ENCODE measurements at regions not wholly inside any gene's neighbourhood (a gene's known extent, or its start where the extent isn't known, plus 50 kb on each side); places are given as distances from the start of the nearest gene placed in this dataset.

DNA sequence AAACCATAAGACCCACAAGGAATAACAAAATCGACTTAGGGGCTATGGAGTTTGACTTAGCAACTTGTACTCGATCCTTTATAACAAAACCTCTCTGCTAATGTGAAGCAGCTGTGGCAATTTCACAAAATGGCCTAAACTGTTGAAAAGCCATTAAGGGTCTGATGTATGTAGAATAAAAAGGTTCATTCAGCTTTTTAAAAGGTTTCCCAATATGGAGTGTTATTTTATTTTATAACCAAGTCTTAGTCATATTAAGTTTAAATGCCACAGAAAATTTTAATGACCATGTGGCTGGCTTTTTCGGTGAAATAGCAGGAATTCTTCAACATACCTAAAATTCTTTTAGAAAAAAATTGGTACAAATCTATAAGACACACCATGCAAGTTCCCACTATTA lies 291.8 kb upstream of the HAND2 start:
- Histone ChIP-seq H3K4me3 (ENCODE audit: low read length) (no peak overlapping the region), H3K9me3 (ENCODE audit: low read length) (no peaks in the 10 kb centered on the region), H3K4me1 (ENCODE audit: insufficient read depth, low read length) (no peaks in the 10 kb centered on the region), H3K36me3 (ENCODE audit: insufficient read depth, low read length) (no peaks in the 10 kb centered on the region), H2AFZ (ENCODE audit: low read depth, low read length) (no peak overlapping the region), H3K27me3 (ENCODE audit: insufficient read depth, low read length) (no peaks in the 10 kb centered on the region)

DNA sequence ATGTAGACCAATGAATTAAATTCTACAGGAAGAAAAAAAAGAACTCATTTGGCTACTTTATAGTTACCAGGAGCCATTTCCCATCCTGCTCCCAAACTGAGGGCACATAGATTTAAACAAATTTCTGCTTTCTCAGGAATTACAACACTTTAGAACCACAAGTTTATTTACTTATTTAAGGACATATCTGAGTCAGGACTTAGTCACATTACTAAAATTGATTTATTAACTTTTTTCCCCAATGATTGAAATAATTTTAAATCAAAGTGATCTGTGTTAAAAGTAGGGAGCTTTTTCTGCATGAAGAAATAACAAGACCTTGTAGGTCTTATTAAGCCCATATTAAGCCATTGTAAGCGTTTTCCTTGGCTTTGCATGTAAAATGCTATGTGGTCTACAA lies 291.0 kb upstream of the HAND2 start:
- Histone ChIP-seq H2AFZ (ENCODE audit: low read depth, low read length) (no peak overlapping the region), H3K4me1 (ENCODE audit: insufficient read depth, low read length) (no peaks in the 10 kb centered on the region), H3K36me3 (ENCODE audit: insufficient read depth, low read length) (no peaks in the 10 kb centered on the region), H3K27me3 (ENCODE audit: insufficient read depth, low read length) (no peaks in the 10 kb centered on the region), H3K9me3 (ENCODE audit: low read length) (no peaks in the 10 kb centered on the region), H3K4me3 (ENCODE audit: low read length) (no peak overlapping the region)

DNA sequence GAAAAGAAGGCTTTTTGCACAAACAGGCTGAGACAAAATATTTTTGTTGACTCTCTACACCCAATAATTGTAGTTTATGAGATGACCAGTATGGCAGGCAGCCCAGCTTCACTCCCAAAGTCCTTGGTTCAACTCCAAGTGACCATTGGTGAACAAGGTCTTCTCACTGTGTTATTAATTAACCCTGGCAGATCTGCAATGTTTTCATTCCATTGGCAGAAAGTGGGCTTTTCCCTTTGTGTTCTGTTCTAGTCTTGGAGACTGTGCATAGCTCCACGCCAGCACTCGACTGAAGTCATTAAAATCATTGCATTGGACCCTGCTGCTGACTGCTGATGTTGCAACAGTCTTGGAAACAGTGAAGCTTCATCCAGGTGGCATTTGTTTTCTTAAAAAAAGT lies 277.3 kb upstream of the HAND2 start:
- H3K4me3 ChIP-seq (ENCODE audit: low read length) = no peak overlapping the region
- H3K27me3 ChIP-seq (ENCODE audit: insufficient read depth, low read length) = no peaks in the 10 kb centered on the region
- no peak overlapping the region for H2AFZ ChIP-seq (ENCODE audit: low read depth, low read length)
- no peaks in the 10 kb centered on the region for H3K4me1 ChIP-seq (ENCODE audit: insufficient read depth, low read length)
- no peaks in the 10 kb centered on the region for H3K9me3 ChIP-seq (ENCODE audit: low read length)
- no peaks in the 10 kb centered on the region for H3K36me3 ChIP-seq (ENCODE audit: insufficient read depth, low read length)

DNA sequence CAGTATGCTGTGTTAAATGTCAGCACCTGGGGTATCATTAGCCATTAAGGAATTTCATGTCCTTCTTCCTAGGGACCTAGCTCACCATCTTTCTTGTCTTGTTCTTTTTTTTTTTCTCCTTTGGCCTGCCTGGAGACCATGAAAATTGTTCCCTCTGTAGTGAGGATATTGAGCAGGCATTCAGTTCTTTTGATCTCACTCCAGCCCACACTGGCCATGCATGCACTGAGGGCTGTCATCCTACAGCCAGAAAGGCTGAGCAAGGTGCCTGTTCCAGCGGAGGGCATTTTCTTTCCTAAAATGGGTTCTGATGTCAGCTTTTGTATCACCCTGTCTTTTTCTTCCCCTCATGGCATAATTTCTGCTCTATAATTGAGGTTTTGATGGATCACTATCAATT lies 275.9 kb upstream of the HAND2 start:
- Histone ChIP-seq H3K4me1 (ENCODE audit: insufficient read depth, low read length) (no peaks in the 10 kb centered on the region), H3K4me3 (ENCODE audit: low read length) (no peak overlapping the region), H3K27me3 (ENCODE audit: insufficient read depth, low read length) (no peaks in the 10 kb centered on the region), H3K9me3 (ENCODE audit: low read length) (no peaks in the 10 kb centered on the region), H2AFZ (ENCODE audit: low read depth, low read length) (no peak overlapping the region), H3K36me3 (ENCODE audit: insufficient read depth, low read length) (no peaks in the 10 kb centered on the region)

DNA sequence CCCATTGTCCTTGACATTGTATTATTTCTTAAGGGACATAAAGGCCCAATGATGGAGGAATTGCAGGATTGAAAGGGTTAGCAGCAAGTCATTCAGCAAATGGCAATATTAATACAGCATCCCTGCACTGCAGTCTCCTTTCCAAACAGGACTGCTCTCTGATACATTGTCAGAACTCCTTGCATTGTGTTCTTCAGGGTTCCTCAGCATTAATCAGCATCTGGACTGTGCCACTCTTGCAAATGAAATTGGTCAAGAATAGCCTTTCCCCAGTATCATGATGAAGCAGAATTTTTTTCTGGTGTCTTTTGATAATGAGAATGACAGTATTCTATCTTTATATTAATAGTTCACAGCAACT lies 272.6 kb upstream of the HAND2 start:
- H3K36me3 ChIP-seq (ENCODE audit: insufficient read depth, low read length) = no peaks in the 10 kb centered on the region
- no peaks in the 10 kb centered on the region for H3K4me1 ChIP-seq (ENCODE audit: insufficient read depth, low read length)
- no peaks in the 10 kb centered on the region for H3K9me3 ChIP-seq (ENCODE audit: low read length)
- no peak overlapping the region for H2AFZ ChIP-seq (ENCODE audit: low read depth, low read length)
- H3K4me3 ChIP-seq (ENCODE audit: low read length) = no peak overlapping the region
- H3K27me3 ChIP-seq (ENCODE audit: insufficient read depth, low read length) = no peaks in the 10 kb centered on the region

DNA sequence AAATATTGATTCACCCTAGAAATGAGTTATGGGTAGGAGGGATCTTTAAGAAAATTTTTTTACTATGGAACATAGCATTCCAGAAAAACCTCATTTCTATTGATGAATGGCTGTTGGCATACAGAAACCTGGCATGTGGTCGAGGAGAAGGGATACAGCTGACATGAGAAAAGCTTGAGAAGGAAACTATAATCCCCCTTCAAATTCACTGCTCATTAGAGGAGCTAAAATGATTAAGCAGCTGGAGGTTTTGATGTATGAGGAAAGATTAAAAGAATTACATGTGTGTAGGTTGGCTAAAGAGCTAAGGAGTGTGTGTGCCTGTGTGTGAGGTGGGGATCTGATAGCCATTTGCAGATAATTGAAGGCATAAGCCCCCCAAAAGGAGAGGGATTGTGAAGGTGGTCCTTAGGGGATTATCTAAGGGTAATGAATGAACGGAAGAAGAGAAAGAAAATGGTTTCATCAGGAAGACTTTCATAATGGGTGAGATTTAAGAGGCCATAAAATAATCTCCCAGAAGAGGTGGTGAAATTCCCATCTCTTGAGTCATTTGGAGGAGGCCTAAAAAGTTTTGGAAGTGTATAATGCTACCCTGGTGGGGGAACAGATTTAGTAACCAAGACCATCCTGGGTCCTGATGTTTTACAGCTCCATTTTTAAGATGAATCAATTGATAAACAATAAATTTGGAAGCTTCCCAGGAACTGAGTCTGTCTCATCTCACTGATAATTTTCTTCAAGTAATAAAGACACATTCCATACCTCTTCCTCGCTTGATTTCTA lies 272.0 kb upstream of the HAND2 start:
- H3K36me3 ChIP-seq (ENCODE audit: insufficient read depth, low read length) = no peaks in the 10 kb centered on the region
- H3K9me3 ChIP-seq (ENCODE audit: low read length) = no peaks in the 10 kb centered on the region
- H3K4me3 ChIP-seq (ENCODE audit: low read length) = no peak overlapping the region
- H2AFZ ChIP-seq (ENCODE audit: low read depth, low read length) = no peak overlapping the region
- H3K27me3 ChIP-seq (ENCODE audit: insufficient read depth, low read length) = no peaks in the 10 kb centered on the region
- H3K4me1 ChIP-seq (ENCODE audit: insufficient read depth, low read length) = no peaks in the 10 kb centered on the region

DNA sequence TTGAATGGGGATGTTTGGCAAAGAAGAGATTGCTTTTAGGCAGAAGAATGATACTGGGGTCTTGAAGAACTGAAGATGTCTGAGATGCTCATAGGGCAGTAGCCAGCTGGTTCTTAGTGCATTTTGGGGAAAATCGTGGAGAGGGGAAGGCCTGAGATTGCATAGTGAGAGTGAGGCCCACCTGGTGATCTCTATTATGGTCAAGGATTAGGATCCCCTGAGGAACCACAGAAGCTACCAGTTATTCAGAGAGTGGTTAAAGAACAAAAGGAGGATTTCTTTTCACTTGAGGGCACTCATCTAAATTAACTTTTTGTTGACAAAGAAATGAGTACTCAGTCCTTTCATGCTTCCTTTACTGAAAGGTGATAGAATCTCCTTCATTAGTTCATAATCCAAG lies 271.3 kb upstream of the HAND2 start:
- no peak overlapping the region for H3K4me3 ChIP-seq (ENCODE audit: low read length)
- H3K4me1 ChIP-seq (ENCODE audit: insufficient read depth, low read length) = no peaks in the 10 kb centered on the region
- no peaks in the 10 kb centered on the region for H3K36me3 ChIP-seq (ENCODE audit: insufficient read depth, low read length)
- no peaks in the 10 kb centered on the region for H3K27me3 ChIP-seq (ENCODE audit: insufficient read depth, low read length)
- H2AFZ ChIP-seq (ENCODE audit: low read depth, low read length) = no peak overlapping the region
- no peaks in the 10 kb centered on the region for H3K9me3 ChIP-seq (ENCODE audit: low read length)

DNA sequence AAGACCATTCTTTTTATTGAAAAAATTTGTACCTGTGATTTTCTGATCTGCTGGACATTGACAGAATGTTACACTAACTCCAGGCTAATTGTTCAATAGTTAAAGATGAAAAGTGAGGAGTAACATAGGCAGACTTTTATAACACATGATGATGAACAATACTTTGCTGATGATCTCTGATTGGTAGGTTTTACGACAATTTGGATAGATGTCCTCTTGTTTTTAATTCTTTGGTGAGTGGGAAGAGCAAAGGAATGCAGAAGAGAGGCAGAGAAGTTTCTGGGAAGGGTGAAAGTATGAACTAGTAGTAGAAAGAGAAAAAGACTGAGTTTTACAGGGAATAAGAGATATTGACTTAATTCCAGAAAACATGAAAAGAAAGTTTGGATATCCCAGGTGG lies 267.3 kb upstream of the HAND2 start:
- no peak overlapping the region for H2AFZ ChIP-seq (ENCODE audit: low read depth, low read length)
- no peaks in the 10 kb centered on the region for H3K36me3 ChIP-seq (ENCODE audit: insufficient read depth, low read length)
- H3K4me3 ChIP-seq (ENCODE audit: low read length) = no peak overlapping the region
- no peaks in the 10 kb centered on the region for H3K4me1 ChIP-seq (ENCODE audit: insufficient read depth, low read length)
- no peaks in the 10 kb centered on the region for H3K27me3 ChIP-seq (ENCODE audit: insufficient read depth, low read length)
- no peaks in the 10 kb centered on the region for H3K9me3 ChIP-seq (ENCODE audit: low read length)

DNA sequence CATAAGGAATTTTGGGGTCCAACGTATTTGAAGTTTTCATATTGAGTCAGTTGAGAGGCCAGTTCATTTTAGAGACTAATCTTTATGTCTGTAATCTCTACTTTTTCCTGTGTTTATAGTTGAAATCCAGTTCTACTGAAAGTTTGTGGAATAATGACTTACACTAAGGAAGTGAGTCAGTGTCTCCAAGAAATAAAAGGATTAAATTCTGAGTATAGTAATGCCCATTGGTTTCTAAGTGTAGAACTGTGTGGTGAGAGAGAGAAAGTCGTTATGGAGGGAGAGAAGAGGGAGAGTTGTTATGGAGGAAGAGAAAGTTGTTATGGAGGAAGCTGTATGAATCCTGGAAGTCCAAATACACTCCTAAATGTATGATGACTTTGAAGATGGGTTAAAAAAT lies 264.6 kb upstream of the HAND2 start:
- no peaks in the 10 kb centered on the region for H3K27me3 ChIP-seq (ENCODE audit: insufficient read depth, low read length)
- H3K36me3 ChIP-seq (ENCODE audit: insufficient read depth, low read length) = no peaks in the 10 kb centered on the region
- no peaks in the 10 kb centered on the region for H3K9me3 ChIP-seq (ENCODE audit: low read length)
- H3K4me1 ChIP-seq (ENCODE audit: insufficient read depth, low read length) = no peaks in the 10 kb centered on the region
- no peak overlapping the region for H3K4me3 ChIP-seq (ENCODE audit: low read length)
- no peak overlapping the region for H2AFZ ChIP-seq (ENCODE audit: low read depth, low read length)

DNA sequence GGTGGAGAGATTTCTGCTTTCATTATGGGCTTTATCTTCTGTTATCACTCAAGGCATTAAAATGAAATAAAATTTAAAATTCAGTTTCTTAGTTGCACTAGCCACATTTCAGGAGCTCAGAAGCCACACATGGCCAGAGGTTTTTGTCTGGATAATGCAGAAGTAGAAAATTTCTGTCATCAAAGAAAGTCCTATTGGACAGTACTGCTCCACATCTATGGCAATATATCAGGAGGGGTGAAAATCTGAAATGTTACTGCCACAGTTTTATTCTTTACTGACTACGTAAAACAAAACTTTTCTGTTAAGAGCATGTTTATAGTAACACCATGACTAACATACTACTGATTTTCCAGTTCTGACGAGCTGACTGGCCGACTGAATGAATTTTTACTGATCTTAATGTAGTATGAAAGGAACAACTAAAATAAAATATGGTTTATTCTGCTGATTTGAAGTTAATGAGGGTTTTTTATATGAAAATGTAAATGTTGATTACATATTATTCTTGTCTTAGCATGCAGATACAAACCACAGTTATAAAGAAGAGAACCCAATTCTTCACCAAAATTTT lies 264.0 kb upstream of the HAND2 start:
- no peak overlapping the region for H3K4me3 ChIP-seq (ENCODE audit: low read length)
- no peaks in the 10 kb centered on the region for H3K9me3 ChIP-seq (ENCODE audit: low read length)
- H3K36me3 ChIP-seq (ENCODE audit: insufficient read depth, low read length) = no peaks in the 10 kb centered on the region
- no peaks in the 10 kb centered on the region for H3K27me3 ChIP-seq (ENCODE audit: insufficient read depth, low read length)
- no peak overlapping the region for H2AFZ ChIP-seq (ENCODE audit: low read depth, low read length)
- no peaks in the 10 kb centered on the region for H3K4me1 ChIP-seq (ENCODE audit: insufficient read depth, low read length)

DNA sequence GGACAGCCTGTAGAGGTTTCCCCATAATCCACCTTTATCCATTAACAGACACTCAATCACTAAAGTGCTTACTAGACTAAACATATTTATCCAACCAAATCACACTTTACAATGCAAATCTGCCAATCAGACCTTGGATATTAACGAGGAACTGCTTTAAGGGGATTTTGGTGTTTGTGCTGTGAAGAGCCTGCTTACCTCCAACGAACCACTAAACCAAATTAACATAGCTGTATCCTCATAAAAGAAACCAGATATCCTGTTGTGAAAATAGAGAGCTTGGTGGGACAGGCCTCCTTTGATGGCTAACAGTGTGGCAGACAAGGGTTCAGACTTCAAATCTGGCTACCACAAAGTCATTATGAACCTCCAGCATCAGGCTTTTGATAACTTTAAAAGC lies 252.6 kb upstream of the HAND2 start:
- H3K36me3 ChIP-seq (ENCODE audit: insufficient read depth, low read length) = no peaks in the 10 kb centered on the region
- H3K9me3 ChIP-seq (ENCODE audit: low read length) = no peaks in the 10 kb centered on the region
- H2AFZ ChIP-seq (ENCODE audit: low read depth, low read length) = no peak overlapping the region
- no peaks in the 10 kb centered on the region for H3K27me3 ChIP-seq (ENCODE audit: insufficient read depth, low read length)
- no peaks in the 10 kb centered on the region for H3K4me1 ChIP-seq (ENCODE audit: insufficient read depth, low read length)
- H3K4me3 ChIP-seq (ENCODE audit: low read length) = no peak overlapping the region

DNA sequence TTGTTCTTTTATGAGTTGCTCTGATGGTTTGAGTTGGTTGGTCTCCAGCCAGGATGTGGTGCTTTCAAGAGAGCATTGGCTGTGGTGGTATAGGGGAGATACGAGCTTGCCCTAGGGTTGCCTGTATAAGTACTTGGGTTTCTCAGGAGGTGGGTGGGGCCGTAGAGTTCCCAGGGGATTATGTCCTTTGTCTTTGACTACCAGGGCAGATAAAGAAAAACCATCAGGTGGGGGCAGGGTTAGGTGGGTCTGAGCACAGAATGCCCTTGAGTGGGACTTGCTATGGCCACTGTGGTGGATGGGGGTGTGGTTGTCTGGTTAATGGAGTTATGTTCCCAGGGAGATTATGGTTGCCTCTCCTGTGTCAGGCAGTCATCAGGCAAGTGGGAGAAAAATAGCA lies 247.9 kb upstream of the HAND2 start:
- Histone ChIP-seq H3K36me3 (ENCODE audit: insufficient read depth, low read length) (no peaks in the 10 kb centered on the region), H3K9me3 (ENCODE audit: low read length) (no peaks in the 10 kb centered on the region), H3K4me3 (ENCODE audit: low read length) (no peak overlapping the region), H2AFZ (ENCODE audit: low read depth, low read length) (no peak overlapping the region), H3K27me3 (ENCODE audit: insufficient read depth, low read length) (no peaks in the 10 kb centered on the region), H3K4me1 (ENCODE audit: insufficient read depth, low read length) (no peaks in the 10 kb centered on the region)

DNA sequence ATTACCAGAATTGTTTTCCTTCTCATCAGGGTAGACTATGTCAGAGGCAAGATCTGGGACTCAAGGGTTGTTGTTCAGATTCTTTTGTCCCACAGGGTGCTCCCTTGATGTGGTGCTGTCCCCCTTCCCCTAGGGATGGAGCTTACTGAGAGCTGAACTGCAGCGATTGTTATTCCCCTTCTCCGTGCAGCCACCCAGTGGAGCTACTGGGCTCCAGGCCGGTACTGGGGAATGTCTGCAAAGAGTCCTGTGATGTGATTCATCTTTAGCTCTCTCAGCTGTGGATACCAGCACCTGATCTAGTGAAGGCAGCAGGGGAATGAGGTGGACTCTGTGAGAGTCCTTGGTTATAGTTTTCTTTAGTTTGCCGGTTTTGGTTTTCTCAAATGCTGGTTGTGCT lies 247.4 kb upstream of the HAND2 start:
- no peak overlapping the region for H2AFZ ChIP-seq (ENCODE audit: low read depth, low read length)

DNA sequence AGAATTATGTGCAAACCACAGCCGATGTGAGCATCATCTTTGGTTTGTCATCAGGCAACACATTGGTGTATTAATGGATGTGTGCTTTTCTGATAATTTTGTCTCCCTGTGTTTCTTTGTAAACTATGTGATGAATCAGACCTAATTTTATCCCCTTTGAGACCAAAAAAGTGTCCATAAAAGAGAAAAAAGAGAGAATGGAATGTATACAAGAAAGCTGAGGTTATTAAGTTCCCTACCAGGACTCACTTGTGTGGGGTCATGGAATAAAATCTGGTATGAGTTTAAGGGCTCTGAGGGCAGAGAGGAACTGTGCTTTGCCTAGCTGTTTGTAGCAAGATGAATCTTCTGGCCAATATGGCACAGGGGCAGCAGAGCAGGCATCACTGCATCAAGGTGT lies 239.5 kb upstream of the HAND2 start:
- Histone ChIP-seq H3K4me3 (ENCODE audit: low read length) (no peak overlapping the region), H3K27me3 (ENCODE audit: insufficient read depth, low read length) (no peaks in the 10 kb centered on the region), H3K36me3 (ENCODE audit: insufficient read depth, low read length) (no peaks in the 10 kb centered on the region), H3K9me3 (ENCODE audit: low read length) (no peaks in the 10 kb centered on the region), H3K4me1 (ENCODE audit: insufficient read depth, low read length) (no peaks in the 10 kb centered on the region), H2AFZ (ENCODE audit: low read depth, low read length) (no peak overlapping the region)

More for the DNA sequence above, 247.4 kb upstream of the HAND2 start:
- Histone ChIP-seq H3K4me1 (ENCODE audit: insufficient read depth, low read length) (no peaks in the 10 kb centered on the region), H3K36me3 (ENCODE audit: insufficient read depth, low read length) (no peaks in the 10 kb centered on the region), H3K27me3 (ENCODE audit: insufficient read depth, low read length) (no peaks in the 10 kb centered on the region), H3K4me3 (ENCODE audit: low read length) (no peak overlapping the region), H3K9me3 (ENCODE audit: low read length) (no peaks in the 10 kb centered on the region)
